NT2/D1 (cell line): ENCODE measurements at regions not wholly inside any gene's neighbourhood (a gene's known extent, or its start where the extent isn't known, plus 50 kb on each side); places are given as distances from the start of the nearest gene placed in this dataset.

Source experiments
- YY1 ChIP-seq: IDR thresholded peaks from 2 replicates; pipeline ENCODE4 v1.6.1; 2011; ENCODE audit not compliant: insufficient read length, insufficient read depth
- ZNF274 ChIP-seq: IDR thresholded peaks from 2 replicates; pipeline ENCODE4 v1.6.1; 2011; ENCODE audit warnings: mild to moderate bottlenecking, low read depth, low read length

DNA sequence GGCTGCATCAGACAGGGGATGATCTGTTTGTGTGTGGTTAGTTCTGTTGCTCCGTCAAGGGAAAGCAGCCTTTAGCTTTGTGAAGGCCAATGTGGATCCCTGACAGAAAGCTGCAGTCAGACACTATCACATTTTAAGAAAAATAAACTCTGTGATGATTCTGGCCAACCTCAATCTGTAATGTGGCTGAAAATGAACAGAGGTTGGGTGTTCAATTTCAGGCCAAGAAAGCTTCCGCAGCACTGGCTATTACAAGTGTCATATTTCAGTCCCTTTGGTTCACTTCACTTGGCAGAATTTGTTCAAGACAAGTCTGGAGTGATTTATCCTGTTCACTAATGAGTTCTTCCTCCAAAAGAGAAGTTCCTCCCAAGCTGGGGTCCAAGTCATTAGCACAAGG is 571.8 kb upstream of the IL12A start:
- TF ChIP-seq YY1, result no peak
- TF ChIP-seq ZNF274, result no peak
